NAMALWA (cell line): ENCODE measurements at regions not wholly inside any gene's neighbourhood (a gene's known extent, or its start where the extent isn't known, plus 50 kb on each side); places are given as distances from the start of the nearest gene placed in this dataset.
A peak's percentile ranks its signal among the peaks of the same experiment; 100 is the strongest.
"Not testable (repeated sequence)": the region's sequence is repeated elsewhere in the genome, so short reads cannot be mapped to it uniquely, and the experiment has no call there.

Experiments
- DNase-seq: peaks from one replicate; pipeline ENCODE4 v3.0.0-alpha.2; 2015; ENCODE audit warnings: low spot score

DNA sequence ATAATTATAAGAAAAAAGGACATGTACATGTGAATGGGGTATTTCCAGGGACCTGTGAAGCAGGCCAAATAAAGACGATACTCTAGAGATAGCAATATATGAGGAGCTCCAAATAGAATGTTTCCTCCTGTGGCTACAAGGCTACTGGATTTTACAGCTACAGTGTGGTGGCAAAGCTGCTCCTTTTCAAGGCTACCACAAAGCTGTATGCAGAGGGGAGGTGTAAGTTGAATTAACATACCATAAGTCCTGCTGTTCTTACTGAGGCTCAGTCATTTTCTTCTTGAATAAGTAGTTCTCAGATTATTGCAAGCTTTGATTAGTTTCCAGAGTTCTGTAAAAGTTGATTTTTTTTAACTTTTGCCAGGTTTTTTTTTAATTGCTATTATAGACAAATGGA, 1184.6 kb upstream of the EPHA6 start:
- no peak for DNase-seq

GRCh38 chr3:95645291-95645690, 1169.1 kb upstream of the EPHA6 start:
- DNase-seq, result no peak

- no peak for DNase-seq
Observed at GRCh38 chr3:95654570-95655362, 1159.6 kb upstream of the EPHA6 start.

- DNase-seq, result no peak
Observed at GRCh38 chr3:95655363-95655986, 1158.9 kb upstream of the EPHA6 start.

DNA sequence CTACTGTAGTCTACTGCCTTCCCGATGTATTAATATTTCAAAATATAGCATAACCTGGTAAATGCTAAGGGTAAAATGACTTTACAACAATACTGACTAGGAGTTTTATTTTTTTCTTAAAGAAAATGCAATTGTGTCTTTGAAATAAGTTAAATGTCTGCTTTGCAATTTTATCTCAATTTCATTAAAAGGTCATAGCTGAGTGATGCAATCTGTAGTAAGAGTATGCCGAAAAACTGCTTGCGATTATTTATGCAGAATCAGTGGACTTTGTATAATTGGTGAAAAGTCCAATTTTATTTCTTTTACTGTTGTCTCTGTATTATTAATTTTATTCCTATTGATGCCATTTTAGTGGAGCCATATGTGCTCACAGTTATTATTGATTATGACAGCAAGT, 1143.6 kb upstream of the EPHA6 start:
- no peak for DNase-seq

- no peak for DNase-seq
Observed at GRCh38 chr3:95673215-95673614, 1141.2 kb upstream of the EPHA6 start.

DNA sequence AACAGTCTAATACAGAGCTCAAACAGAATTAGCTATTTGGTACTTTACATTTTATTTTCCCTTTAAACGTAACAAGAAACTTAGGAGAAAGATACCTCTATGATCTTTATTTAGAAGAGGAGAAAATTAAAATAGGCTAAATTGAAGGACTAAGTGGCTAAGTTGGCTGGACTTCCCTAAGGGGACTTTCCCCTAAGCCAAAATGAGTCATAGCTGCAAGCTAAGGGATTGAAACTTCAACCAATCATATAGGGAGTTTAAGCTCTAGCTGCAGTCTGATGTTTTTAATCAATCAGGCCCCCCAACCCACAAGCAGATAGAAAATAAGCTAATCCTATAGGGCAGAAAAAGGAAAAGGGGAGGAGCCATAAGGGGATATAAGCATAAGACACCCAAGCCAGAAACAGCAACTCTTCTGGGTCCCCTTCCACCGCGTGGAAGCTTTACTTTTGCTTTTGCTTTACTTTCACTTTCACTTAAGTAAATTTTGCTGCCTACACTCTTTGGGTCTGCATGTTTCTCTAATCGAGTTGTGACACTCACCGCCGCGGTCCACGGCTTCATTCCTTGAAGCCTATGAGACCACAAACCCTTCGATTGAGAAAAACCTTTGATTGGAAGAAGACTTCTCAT, 1108.5 kb upstream of the EPHA6 start:
- peak; percentile 31 for DNase-seq

DNA sequence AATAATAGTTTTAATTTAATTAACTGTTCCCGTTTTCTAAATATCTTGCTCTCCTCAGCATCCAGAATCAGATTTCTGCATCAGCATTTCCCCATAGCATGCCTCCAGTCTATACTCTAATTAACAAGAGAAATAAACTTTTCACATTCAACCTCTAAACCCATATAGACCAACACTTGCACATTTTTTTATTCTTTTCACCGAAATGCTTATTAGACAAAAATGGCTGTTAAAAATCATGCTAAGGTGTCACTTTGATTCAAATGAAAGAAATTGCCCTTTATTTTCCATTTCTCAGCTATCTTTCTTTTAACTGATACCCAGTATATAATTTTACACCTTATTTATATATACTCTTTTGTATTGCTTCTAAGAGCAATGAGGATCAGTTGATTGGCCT, 1107.1 kb upstream of the EPHA6 start:
- DNase-seq, result no peak

- DNase-seq, result no peak
Observed at GRCh38 chr3:95710684-95711083, 1103.7 kb upstream of the EPHA6 start.

DNA sequence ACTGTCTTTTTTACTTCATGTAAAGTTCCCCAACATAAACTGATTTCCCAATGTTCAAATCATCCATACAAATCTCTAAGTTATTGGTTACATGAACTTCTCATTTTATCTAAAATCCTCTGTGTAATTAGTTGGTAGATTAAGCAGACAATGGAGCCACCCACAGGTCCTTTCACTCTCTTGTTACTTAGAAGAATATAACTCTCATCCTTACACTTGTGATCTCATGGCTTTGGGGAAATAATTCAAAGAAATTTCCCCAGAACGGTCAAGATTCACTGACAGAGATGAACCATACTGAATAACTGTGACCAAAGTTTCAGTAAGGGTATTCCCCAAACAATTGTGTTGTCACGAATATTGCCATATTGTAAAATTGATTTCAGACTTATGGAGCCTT, 1102.6 kb upstream of the EPHA6 start:
- no peak for DNase-seq

DNA sequence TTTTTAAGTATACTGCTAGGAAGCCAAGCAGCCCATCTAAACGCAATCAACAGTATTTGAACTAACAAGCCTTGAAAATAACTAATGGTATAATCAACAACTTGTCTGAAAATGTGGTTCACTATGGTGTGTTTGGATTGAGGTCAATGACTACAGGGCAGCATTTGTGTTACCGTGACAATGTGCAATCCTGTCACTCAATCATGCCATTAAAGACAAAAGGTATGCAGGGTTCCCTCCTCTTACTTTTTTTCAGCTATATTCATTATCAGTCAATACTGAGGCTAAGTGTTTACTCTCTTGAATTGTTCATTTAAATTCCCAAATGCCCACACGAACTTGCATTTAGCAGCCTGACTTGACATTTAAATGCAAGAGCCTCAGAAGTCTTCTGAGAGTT, 1099.3 kb upstream of the EPHA6 start:
- no peak for DNase-seq

GRCh38 chr3:95717048-95717447, 1097.3 kb upstream of the EPHA6 start:
- no peak for DNase-seq

- DNase-seq, result no peak
Observed at GRCh38 chr3:95718168-95718567, 1096.2 kb upstream of the EPHA6 start.

- DNase-seq, result no peak
Observed at GRCh38 chr3:95719481-95719880, 1094.9 kb upstream of the EPHA6 start.

GRCh38 chr3:95721938-95722337, 1092.5 kb upstream of the EPHA6 start:
- no peak for DNase-seq

DNA sequence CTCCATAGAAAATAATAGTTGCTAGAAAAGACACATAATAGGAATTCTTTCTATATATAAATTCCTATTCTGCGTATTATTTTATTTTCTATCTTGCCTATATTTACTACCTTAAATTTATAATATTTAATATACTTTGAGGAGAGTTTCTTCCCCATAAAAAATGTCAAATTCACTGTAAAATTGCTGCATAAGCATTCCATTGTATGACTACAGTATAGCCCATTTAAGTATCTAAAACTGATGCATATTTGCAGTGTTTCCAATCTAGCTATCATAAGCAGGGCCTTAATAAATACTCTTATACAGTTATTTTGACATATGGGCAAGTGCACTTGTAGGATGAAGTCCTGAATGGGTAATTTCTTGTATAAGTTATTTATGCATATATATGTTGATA, 1088.6 kb upstream of the EPHA6 start:
- DNase-seq, result no peak

DNA sequence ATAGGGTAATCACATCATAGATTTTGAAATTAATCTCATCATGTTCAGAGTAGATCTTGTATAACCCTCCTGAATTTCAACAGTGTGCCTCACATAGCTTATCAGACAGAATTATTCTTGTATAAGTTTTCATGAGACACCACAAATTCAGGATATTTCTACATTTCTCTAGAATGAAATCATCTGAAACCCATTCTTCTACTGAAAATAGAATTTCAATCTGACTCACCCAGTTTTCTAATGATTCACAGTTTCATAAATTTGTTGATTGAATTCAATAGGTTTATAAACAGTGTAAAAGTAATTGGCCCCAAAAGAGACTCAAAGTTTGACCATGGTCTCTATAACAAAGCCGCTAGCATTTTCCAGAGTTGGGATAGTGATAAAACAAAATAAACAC, 1082.6 kb upstream of the EPHA6 start:
- no peak for DNase-seq

DNA sequence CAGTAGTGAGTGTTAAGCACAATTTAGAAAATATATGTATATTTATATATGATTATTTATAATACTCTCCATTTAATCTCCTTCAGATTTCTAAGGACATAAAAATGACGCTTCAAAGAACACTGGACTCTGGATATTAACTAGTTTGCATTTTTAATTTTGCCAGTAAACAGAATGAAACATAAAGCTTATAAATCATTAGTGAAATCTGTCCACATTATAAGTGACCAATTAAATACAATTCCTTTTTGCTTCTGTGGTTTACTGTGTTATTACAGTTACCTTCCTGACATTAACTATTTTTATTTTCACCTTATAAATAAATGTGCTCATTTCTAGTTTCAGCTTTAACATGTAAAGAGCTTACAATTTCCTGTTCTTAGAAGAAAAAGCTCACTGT, 1081.1 kb upstream of the EPHA6 start:
- no peak for DNase-seq

DNA sequence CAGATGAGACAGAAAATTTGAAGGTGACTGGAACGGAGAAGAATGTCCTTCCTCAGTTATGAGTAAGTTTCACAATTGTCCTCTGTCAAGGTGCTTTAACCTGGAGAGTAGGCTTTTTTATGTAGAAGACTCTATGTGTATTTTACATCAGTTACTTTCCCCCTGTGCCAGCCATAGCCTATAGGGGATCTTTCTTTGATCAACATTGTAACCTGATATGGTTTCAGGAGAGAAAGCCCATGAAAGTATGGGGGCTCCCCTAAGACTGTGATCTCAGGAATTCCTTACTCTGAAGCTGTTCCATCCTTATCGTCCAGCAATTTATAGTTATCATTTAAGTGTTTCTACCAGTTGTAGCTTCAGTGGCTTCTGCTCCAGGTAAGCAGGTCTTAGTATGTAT, 1076.3 kb upstream of the EPHA6 start:
- no peak for DNase-seq

DNA sequence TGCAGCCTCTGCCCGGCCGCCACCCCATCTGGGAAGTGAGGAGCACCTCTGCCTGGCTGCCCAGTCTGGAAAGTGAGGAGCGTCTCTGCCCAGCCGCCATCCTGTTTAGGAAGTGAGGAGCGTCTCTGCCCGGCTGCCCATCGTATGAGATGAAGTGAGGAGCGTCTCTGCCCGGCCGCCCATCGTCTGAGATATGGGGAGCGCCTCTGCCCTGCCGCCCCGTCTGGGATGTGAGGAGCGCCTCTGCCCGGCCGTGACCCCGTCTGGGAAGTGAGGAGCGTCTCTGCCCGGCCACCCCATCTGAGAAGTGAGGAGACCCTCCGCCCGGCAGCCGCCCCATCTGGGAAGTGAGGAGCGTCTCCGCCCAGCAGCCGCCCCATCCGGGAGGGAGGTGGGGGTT, 1069.5 kb upstream of the EPHA6 start:
- not testable (repeated sequence) for DNase-seq

DNA sequence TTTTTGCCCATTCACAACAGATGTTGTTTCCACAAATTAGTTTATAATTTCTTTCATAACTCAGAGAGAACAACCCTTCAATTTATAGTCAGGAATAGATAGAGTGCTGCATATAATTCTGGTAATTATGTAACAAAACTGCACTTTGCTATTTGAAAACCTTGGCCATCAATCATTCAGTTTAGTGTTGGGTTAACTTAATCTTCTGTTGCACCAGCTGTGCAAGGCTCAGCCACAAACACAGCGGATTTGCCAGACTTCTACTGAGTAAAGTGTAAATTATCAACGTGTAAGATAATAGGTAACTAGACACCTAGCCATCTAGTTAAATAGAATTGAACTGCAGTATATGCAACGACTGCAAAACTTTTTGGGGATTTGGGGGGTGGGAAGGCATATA, 1064.3 kb upstream of the EPHA6 start:
- DNase-seq, result no peak

- DNase-seq, result no peak
Observed at GRCh38 chr3:95751509-95751908, 1062.9 kb upstream of the EPHA6 start.

DNA sequence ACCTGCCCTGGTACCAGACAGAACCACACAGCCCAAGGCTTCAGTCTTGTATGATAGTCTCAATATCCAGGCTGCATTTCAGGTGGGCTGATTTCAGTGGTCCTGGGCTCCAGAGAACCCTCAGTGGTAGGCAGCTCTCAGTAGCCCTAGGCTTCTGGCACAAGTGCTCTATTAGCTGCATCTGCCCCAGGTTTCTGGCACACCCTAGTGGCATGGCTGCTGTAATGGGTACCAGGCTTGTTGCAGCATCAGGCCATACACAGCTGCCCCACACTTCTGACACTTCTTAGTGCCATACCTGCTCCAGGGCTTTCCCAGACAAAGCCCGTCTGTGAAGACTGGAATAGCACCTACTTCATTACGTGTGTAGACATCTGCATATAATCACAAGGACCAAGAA, 1062.2 kb upstream of the EPHA6 start:
- no peak for DNase-seq

GRCh38 chr3:95758707-95759106, 1055.7 kb upstream of the EPHA6 start:
- DNase-seq, result no peak
